PC-9 (cell line): ENCODE measurements at regions not wholly inside any gene's neighbourhood (a gene's known extent, or its start where the extent isn't known, plus 50 kb on each side); places are given as distances from the start of the nearest gene placed in this dataset.

Experiments used
- EZH2 ChIP-seq: fragments of 200-600 bp; sonication (generic); IDR thresholded peaks from 2 replicates; pipeline ENCODE4 v1.8.0; 2017; ENCODE audit warnings: antibody characterized with exemption, low read depth
- TF ChIP-seq, protein P1 (sequence below): fragments of 200-600 bp; sonication (generic); conservative IDR thresholded peaks from 2 replicates; pipeline ENCODE4 v1.6.1; 2017; ENCODE audit warnings: mixed run types, antibody characterized with exemption, mild to moderate bottlenecking, moderate library complexity

DNA sequence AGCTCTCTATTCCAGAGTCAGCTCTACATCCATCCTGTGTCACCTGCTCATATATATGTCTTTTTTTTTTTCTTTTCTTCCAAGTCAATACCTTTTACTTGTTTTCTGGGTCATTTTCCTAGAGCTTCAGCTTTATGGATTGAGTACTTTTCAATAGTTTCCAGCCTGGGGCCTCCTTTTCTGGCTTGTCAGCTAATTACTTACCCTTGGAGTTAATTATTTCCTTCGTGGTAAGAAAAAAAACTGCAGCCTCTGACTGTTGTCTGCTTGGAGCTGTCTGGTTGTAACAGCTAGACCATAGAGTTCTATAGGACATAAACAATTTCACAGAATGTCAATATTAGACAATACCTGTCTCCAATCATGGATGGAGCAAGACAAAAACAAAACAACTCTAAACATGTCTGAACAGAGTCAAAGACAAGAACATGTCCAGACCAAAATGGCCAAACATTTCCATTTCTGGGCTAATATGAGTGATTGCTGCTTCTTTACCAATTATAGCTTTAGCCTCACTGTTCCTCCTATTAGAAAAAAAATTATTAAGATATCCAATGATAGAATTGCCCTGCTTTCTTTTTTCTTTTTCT, 643.1 kb downstream of the SLC4A3 start:
- TF ChIP-seq EZH2: no peak
- TF ChIP-seq, protein P1, sequence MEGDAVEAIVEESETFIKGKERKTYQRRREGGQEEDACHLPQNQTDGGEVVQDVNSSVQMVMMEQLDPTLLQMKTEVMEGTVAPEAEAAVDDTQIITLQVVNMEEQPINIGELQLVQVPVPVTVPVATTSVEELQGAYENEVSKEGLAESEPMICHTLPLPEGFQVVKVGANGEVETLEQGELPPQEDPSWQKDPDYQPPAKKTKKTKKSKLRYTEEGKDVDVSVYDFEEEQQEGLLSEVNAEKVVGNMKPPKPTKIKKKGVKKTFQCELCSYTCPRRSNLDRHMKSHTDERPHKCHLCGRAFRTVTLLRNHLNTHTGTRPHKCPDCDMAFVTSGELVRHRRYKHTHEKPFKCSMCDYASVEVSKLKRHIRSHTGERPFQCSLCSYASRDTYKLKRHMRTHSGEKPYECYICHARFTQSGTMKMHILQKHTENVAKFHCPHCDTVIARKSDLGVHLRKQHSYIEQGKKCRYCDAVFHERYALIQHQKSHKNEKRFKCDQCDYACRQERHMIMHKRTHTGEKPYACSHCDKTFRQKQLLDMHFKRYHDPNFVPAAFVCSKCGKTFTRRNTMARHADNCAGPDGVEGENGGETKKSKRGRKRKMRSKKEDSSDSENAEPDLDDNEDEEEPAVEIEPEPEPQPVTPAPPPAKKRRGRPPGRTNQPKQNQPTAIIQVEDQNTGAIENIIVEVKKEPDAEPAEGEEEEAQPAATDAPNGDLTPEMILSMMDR: no peak
